ENCODE measurements at regions not wholly inside any gene's neighbourhood (a gene's known extent, or its start where the extent isn't known, plus 50 kb on each side); places are given as distances from the start of the nearest gene placed in this dataset.

DNA sequence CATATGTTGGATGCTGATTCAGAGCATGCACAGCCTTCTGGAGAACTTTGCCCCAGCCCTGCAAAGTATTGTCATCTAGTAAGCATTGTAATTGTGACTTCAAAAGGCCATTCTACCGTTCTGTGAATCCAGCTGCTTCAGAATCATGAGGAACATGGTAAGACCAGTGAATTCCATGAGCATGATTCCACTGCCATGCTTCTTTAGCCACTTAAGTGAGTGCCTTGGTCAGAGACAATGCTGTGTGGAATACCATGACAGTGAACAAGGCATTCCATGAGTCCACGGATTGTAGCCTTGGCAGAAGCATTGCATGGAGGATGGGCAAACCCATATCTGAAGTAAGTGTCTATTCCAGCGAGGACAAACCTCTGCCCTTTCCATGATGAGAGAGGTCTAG is 123.7 kb downstream of the S1PR1 start:
- POLR2A ChIA-PET, result no interaction called here
- Histone ChIP-seq H3K36me3 (ENCODE audit: control insufficient read depth, insufficient read depth, low read length) (no peaks in the 10 kb centered on the region), H3K27me3 (ENCODE audit: control insufficient read depth, insufficient read depth, low read length) (no peaks in the 10 kb centered on the region; the same call in 1 of the 2 replicates), H3K4me3 (ENCODE audit: low read depth, low read length) (no peak overlapping the region)
- CTCF ChIA-PET, result no interaction called here
- TF ChIP-seq, protein P1, sequence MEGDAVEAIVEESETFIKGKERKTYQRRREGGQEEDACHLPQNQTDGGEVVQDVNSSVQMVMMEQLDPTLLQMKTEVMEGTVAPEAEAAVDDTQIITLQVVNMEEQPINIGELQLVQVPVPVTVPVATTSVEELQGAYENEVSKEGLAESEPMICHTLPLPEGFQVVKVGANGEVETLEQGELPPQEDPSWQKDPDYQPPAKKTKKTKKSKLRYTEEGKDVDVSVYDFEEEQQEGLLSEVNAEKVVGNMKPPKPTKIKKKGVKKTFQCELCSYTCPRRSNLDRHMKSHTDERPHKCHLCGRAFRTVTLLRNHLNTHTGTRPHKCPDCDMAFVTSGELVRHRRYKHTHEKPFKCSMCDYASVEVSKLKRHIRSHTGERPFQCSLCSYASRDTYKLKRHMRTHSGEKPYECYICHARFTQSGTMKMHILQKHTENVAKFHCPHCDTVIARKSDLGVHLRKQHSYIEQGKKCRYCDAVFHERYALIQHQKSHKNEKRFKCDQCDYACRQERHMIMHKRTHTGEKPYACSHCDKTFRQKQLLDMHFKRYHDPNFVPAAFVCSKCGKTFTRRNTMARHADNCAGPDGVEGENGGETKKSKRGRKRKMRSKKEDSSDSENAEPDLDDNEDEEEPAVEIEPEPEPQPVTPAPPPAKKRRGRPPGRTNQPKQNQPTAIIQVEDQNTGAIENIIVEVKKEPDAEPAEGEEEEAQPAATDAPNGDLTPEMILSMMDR (IDR thresholded peaks at IDR 0.05; ENCODE audit: insufficient read depth, low read depth, low read length), result no peak
- DNase-seq (ENCODE audit: low read depth), result no peak

DNA sequence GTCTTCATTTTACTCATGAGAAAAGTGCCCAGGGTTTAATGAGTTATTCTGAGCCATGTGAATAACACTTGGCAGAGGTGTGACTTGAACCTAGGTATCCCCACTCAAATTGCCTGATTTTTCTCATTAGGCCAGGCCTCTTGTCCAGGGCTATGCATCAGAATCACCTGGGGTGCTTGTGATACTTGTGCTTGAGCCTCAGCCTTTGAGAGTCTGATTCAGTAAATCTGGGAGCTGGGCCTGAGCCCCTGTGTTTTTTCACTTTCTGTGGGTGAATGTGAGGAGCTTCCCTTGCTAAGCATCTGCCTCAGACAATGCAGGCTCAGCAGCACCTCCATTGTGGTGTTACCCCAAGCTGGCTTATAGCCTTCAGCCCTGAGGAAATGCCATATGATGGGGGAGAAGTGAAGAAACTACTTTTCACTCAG is 127.1 kb downstream of the S1PR1 start:
- TF ChIP-seq, protein P1 (IDR thresholded peaks at IDR 0.05; ENCODE audit: insufficient read depth, low read depth, low read length), result no peak
- H3K36me3 ChIP-seq (ENCODE audit: control insufficient read depth, insufficient read depth, low read length), result no peaks in the 10 kb centered on the region
- no peaks in the 10 kb centered on the region for H3K27me3 ChIP-seq (ENCODE audit: control insufficient read depth, insufficient read depth, low read length)
- ChIA-PET POLR2A (no interaction called here), CTCF (interaction anchor here (1.2 to 2.1 kb wide), 5 partner anchors 9 to 75 kb away, joined by 3 to 12 read pairs (median 4); no protein-coding TSS in a partner anchor)
- no peak overlapping the region for H3K4me3 ChIP-seq (ENCODE audit: low read depth, low read length)
- no peak for DNase-seq (ENCODE audit: low read depth)

DNA sequence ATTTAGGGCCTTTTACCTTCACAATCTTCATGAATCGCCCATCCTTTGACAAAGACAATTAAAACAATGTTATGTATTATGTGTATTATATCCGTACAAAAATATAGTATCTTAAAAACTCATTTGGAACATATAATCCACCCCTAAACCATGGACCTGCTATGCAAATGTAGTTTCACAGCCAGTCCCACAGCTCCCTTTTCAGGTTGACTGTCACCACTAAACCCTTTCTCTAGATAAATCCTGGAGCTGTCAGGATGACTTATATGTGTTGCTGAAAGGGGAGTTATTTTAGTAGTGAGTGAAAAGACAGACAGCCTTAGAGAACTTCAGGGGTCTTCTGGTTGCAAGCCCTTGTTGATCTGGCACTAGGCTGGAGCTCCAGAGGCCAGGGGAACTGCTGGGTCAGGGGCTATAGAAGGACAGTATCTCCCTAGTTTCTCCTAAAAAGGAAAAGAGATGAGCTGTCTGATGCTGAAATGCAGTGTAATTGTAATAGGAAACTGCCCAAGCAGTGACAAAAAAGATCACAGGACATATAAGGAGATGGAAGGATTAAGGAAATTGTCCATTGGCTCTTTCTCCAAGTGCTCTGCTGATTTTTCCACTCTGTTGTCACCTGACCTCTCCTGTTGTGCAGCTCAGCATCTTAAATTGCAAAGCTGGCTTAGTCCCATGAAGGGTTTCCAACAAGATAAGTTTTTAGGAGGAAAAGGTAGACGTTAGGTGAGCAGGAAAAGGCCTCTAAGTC is 127.7 kb downstream of the S1PR1 start:
- TF ChIP-seq, protein P1 (IDR thresholded peaks at IDR 0.05; ENCODE audit: insufficient read depth, low read depth, low read length), result no peak
- no peak for DNase-seq (ENCODE audit: low read depth)
- POLR2A ChIA-PET, result no interaction called here
- Histone ChIP-seq H3K4me3 (ENCODE audit: low read depth, low read length) (no peak overlapping the region), H3K36me3 (ENCODE audit: control insufficient read depth, insufficient read depth, low read length) (no peaks in the 10 kb centered on the region), H3K27me3 (ENCODE audit: control insufficient read depth, insufficient read depth, low read length) (no peaks in the 10 kb centered on the region)
- CTCF ChIA-PET, result interaction anchor here (0.9 to 2.1 kb wide), 6 partner anchors 10 to 109 kb away, joined by 3 to 12 read pairs (median 4); no protein-coding TSS in a partner anchor

DNA sequence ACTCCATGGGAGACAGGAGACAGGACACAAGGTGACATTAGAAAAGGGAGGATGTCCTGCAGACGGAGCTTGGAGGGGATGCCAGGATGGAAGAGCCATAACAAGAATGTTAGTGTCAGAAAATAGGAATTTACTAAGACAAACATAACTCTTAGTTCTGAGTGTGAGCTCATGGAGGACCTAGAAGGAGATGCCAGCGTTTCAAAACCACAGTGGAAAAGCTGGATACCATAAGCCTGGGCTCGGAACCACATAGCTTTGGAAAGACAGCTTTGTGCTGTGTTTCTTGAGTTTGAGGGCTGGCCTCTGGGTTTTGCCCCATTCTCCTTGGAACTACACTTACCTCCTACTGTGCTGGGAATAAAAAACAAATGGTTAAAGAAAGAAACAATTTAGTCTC is 128.4 kb downstream of the S1PR1 start:
- no peak for DNase-seq (ENCODE audit: low read depth)
- H3K27me3 ChIP-seq (ENCODE audit: control insufficient read depth, insufficient read depth, low read length), result no peaks in the 10 kb centered on the region
- TF ChIP-seq, protein P1 (IDR thresholded peaks at IDR 0.05; ENCODE audit: insufficient read depth, low read depth, low read length), result no peak
- H3K4me3 ChIP-seq (ENCODE audit: low read depth, low read length), result no peak overlapping the region
- CTCF ChIA-PET, result interaction anchor here (0.9 to 2.1 kb wide), 6 partner anchors 10 to 109 kb away, joined by 3 to 12 read pairs (median 4); no protein-coding TSS in a partner anchor
- no peaks in the 10 kb centered on the region for H3K36me3 ChIP-seq (ENCODE audit: control insufficient read depth, insufficient read depth, low read length)
- POLR2A ChIA-PET, result no interaction called here

DNA sequence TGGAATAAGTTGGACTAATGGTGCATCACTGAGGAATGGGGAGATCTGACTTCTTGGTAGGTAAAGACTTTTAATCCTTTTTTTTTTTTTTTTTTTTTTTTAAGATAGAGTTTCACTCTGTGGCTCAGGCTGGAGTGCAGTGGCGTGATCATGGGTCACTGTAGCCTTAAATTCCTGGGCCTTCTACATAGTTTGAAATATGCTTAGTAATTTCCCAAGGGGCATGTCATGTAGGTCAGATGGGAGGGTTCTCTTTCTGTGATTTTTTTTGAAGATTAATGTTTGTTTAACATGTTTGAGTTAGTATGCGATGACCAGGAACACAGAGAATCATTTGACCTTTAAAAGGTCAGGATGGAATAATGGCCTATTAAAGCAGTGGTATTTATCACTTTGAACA is 129.1 kb downstream of the S1PR1 start:
- H3K36me3 ChIP-seq (ENCODE audit: control insufficient read depth, insufficient read depth, low read length), result no peaks in the 10 kb centered on the region
- POLR2A ChIA-PET, result no interaction called here
- TF ChIP-seq, protein P1 (IDR thresholded peaks at IDR 0.05; ENCODE audit: insufficient read depth, low read depth, low read length), result no peak
- CTCF ChIA-PET, result no interaction called here
- no peak for DNase-seq (ENCODE audit: low read depth)
- H3K27me3 ChIP-seq (ENCODE audit: control insufficient read depth, insufficient read depth, low read length), result no peaks in the 10 kb centered on the region
- H3K4me3 ChIP-seq (ENCODE audit: low read depth, low read length), result no peak overlapping the region
